ENCODE measurements at regions not wholly inside any gene's neighbourhood (a gene's known extent, or its start where the extent isn't known, plus 50 kb on each side); places are given as distances from the start of the nearest gene placed in this dataset.

GRCh38 chr2:75788902-75789301 is 78.2 kb upstream of the GCFC2 start (continued):
- TF ChIP-seq ZNF324 (tag by site-specific recombination; IDR thresholded peaks at IDR 0.05) = no peak
- no peak for TF ChIP-seq ZFP41 (tag by site-specific recombination; IDR thresholded peaks at IDR 0.05; ENCODE audit: borderline replicate concordance)
- no peak for TF ChIP-seq ZNF350 (tag by site-specific recombination; IDR thresholded peaks at IDR 0.05)

DNA sequence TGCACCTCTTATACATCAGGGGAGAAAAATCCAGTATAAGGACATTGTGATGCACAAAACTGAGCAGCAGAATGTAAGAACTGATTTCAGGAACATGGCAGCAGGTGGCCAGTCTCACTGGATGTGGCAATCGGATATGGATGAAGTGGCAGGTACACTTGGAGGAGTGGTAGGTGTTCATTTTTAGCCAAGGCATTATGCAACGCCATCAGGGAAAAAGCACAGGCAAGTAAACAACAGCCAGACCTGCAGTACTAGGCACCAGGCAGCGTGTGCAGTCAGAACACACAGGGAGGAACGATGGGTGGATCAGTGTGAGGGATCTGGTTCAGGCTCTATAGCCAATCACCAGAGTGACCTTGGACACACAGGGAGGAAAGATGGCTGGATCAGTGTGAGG is 77.4 kb upstream of the GCFC2 start:
- Histone ChIP-seq H3K4me1 (ENCODE audit: control insufficient read depth, insufficient read depth, low read length) (no peaks in the 10 kb centered on the region), H3K27ac (ENCODE audit: extremely low read depth, low read depth, low read length) (no peak overlapping the region), H3K36me3 (ENCODE audit: control insufficient read depth in 2 of 2, insufficient read depth in 1 of 2, low read length in 2 of 2) (no peaks in the 10 kb centered on the region), H3K9me3 (ENCODE audit: control insufficient read depth, insufficient read depth, low read depth, low read length) (no peaks in the 10 kb centered on the region), H3K4me3 (ENCODE audit: low read depth, low read length) (no peak overlapping the region)
- TF ChIP-seq ZNF394 (tag by site-specific recombination; IDR thresholded peaks at IDR 0.05; ENCODE audit: borderline replicate concordance) (no peak), ZNF302 (tag by site-specific recombination; IDR thresholded peaks at IDR 0.05; ENCODE audit: low read depth) (no peak), ZEB2 (tag by site-specific recombination; IDR thresholded peaks at IDR 0.05) (no peak), ZNF140 (tag by site-specific recombination; IDR thresholded peaks at IDR 0.05) (no peak), ZNF707 (tag by site-specific recombination; IDR thresholded peaks at IDR 0.05) (no peak)
- ChIA-PET POLR2A (no interaction called here), CTCF (interaction anchor here (0.6 to 2.6 kb wide), 2 partner anchors 812 to 1332 kb away, joined by 4 to 9 read pairs; no protein-coding TSS in a partner anchor)

DNA sequence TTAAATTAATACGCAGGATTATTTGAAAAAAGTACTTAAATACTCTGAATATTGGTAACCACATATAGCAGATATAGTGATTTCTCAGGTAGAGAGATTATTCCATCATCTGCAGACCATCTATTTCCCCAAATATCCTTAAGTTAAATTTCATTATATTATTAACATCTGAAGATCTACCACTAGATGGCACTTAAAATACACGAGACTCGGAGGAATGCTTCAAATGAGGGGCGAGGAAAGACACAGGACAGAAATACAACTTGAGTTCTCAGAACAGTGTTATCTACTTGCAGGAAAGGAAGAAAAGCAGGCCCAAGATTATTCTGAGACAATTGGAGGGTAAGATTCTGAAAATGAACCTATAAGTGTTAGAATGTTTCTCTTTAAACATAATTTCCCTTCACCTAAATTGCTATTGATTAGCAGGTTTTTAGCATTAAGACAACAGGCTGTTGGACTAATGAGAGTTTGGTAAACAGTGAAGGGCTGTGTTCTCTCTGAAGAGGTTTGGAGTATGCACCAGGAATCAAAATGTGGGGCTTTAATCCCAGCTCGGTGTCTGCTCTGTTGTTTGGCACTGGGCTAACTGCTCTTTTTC is 76.9 kb upstream of the GCFC2 start:
- ChIA-PET CTCF (interaction anchor here (0.6 to 1.1 kb wide), 5 partner anchors 14 to 1332 kb away, joined by 3 to 5 read pairs (median 4); no protein-coding TSS in a partner anchor), POLR2A (no interaction called here)
- H3K4me1 ChIP-seq (ENCODE audit: control insufficient read depth, insufficient read depth, low read length) = no peaks in the 10 kb centered on the region
- H3K27ac ChIP-seq (ENCODE audit: extremely low read depth, low read depth, low read length) = no peak overlapping the region
- no peak for TF ChIP-seq KLF8 (tag by site-specific recombination; IDR thresholded peaks at IDR 0.05)
- TF ChIP-seq ZBTB26 (tag by site-specific recombination; optimal IDR thresholded peaks at IDR 0.05) = no peak
- TF ChIP-seq ZNF654 (tag by site-specific recombination; IDR thresholded peaks at IDR 0.05; ENCODE audit: low read depth) = peak; percentile 67
- H3K9me3 ChIP-seq (ENCODE audit: control insufficient read depth, insufficient read depth, low read depth, low read length) = no peaks in the 10 kb centered on the region
- no peaks in the 10 kb centered on the region for H3K36me3 ChIP-seq (ENCODE audit: control insufficient read depth in 2 of 2, insufficient read depth in 1 of 2, low read length in 2 of 2)
- no peak overlapping the region for H3K4me3 ChIP-seq (ENCODE audit: low read depth, low read length)

DNA sequence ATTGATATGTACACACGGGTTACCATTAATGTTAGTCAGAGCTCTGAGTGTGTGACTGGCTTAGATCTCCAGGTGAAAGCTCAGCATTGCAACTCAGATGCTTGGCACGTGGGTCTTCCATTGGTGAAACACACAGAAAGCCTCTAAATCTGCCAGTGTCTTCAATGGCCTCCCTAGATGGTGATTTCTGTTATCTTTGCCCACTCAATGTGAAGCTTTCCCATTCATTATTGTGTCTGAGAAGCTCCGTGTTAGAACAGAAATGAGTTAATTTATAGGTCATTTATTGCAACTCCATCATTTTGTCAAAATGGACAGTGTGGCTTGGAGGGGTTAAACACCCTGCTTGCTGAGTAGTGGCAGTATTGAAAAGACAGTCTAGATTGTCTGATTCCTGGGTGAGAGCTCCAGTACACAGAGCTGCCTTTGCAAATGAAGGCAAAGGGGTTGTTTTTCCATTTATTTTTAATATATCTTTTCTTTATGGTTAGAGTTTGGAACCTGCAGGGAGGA is 64.7 kb upstream of the GCFC2 start:
- Histone ChIP-seq H3K4me1 (ENCODE audit: control insufficient read depth, insufficient read depth, low read length) (no peaks in the 10 kb centered on the region), H3K36me3 (ENCODE audit: control insufficient read depth in 2 of 2, insufficient read depth in 1 of 2, low read length in 2 of 2) (no peaks in the 10 kb centered on the region), H3K9me3 (ENCODE audit: control insufficient read depth, insufficient read depth, low read depth, low read length) (no peaks in the 10 kb centered on the region), H3K4me3 (ENCODE audit: low read depth, low read length) (no peak overlapping the region), H3K27ac (ENCODE audit: extremely low read depth, low read depth, low read length) (no peak overlapping the region)
- ChIA-PET CTCF (interaction anchor here (0.5 to 0.7 kb wide), 4 partner anchors 40 to 1372 kb away, joined by 3 read pairs; no protein-coding TSS in a partner anchor), POLR2A (no interaction called here)
- TF ChIP-seq ZSCAN23 (tag by site-specific recombination; IDR thresholded peaks at IDR 0.05) (no peak), ZNF660 (tag by site-specific recombination; IDR thresholded peaks at IDR 0.05) (no peak)
- TF ChIP-seq, protein P1, sequence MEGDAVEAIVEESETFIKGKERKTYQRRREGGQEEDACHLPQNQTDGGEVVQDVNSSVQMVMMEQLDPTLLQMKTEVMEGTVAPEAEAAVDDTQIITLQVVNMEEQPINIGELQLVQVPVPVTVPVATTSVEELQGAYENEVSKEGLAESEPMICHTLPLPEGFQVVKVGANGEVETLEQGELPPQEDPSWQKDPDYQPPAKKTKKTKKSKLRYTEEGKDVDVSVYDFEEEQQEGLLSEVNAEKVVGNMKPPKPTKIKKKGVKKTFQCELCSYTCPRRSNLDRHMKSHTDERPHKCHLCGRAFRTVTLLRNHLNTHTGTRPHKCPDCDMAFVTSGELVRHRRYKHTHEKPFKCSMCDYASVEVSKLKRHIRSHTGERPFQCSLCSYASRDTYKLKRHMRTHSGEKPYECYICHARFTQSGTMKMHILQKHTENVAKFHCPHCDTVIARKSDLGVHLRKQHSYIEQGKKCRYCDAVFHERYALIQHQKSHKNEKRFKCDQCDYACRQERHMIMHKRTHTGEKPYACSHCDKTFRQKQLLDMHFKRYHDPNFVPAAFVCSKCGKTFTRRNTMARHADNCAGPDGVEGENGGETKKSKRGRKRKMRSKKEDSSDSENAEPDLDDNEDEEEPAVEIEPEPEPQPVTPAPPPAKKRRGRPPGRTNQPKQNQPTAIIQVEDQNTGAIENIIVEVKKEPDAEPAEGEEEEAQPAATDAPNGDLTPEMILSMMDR (tag by site-specific recombination; IDR thresholded peaks at IDR 0.05) = no peak

Measured in HEK293 (cell line).